WERI-Rb-1 (cell line): ENCODE measurements at regions not wholly inside any gene's neighbourhood (a gene's known extent, or its start where the extent isn't known, plus 50 kb on each side); places are given as distances from the start of the nearest gene placed in this dataset.

ENCODE experiments used
- DNase-seq: peaks from one replicate; pipeline ENCODE4 v3.0.0-alpha.2; 2020
- H3K27ac ChIP-seq: fragments of 250-450 bp; sonication (Bioruptor Pico); 2 replicates; pipeline ENCODE4 v1.5.1; 2020; ENCODE audit warnings: mild to moderate bottlenecking, moderate library complexity
- H3K27me3 ChIP-seq: fragments of 250-450 bp; sonication (Bioruptor Pico); 2 replicates; pipeline ENCODE4 v1.5.1; 2021; ENCODE audit warnings: mild to moderate bottlenecking, low read depth, moderate library complexity; ENCODE audit not compliant: insufficient read depth, severe bottlenecking
- H3K36me3 ChIP-seq: fragments of 250-450 bp; sonication (Bioruptor Pico); 2 replicates; pipeline ENCODE4 v1.5.1; 2020; ENCODE audit warnings: mild to moderate bottlenecking, moderate library complexity
- H3K4me3 ChIP-seq: 2 replicates; pipeline ENCODE4 v1.5.1; 2011; ENCODE audit warnings: low read depth, mild to moderate bottlenecking, control low read depth, low read length
- H3K9me3 ChIP-seq: fragments of 250-450 bp; sonication (Bioruptor Pico); 2 replicates; pipeline ENCODE4 v1.5.1; 2021; ENCODE audit warnings: mild to moderate bottlenecking, moderate library complexity; ENCODE audit not compliant: severe bottlenecking
- TF ChIP-seq, protein P1 (sequence below): IDR thresholded peaks from 2 replicates; pipeline ENCODE4 v1.5.1; 2011; ENCODE audit warnings: low read depth, mild to moderate bottlenecking, control low read depth, inconsistent platforms, low read length

DNA sequence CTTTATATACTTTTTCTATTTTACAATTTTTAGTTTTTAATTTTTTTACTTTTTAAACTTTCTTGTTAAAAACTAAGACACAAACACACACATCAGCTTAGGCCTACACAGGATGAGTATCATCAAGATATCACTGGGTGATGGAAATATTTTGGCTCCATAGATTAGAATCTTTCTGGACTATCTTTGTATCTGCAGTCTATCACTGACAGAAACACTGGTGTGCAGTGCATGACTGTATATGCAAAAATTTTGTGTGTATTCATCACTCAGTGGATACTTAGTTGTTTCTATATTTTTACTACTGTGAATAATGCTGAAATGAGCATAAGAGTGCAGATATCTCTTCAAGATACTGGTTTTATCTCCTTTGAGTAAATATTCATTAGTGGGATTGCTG, 68.0 kb upstream of the GPC6 start:
- no peak for DNase-seq
- Histone ChIP-seq H3K27ac (no peak overlapping the region), H3K4me3 (no peak overlapping the region), H3K9me3 (no peaks in the 10 kb centered on the region), H3K27me3 (no peaks in the 10 kb centered on the region), H3K36me3 (no peaks in the 10 kb centered on the region)
- TF ChIP-seq, protein P1, sequence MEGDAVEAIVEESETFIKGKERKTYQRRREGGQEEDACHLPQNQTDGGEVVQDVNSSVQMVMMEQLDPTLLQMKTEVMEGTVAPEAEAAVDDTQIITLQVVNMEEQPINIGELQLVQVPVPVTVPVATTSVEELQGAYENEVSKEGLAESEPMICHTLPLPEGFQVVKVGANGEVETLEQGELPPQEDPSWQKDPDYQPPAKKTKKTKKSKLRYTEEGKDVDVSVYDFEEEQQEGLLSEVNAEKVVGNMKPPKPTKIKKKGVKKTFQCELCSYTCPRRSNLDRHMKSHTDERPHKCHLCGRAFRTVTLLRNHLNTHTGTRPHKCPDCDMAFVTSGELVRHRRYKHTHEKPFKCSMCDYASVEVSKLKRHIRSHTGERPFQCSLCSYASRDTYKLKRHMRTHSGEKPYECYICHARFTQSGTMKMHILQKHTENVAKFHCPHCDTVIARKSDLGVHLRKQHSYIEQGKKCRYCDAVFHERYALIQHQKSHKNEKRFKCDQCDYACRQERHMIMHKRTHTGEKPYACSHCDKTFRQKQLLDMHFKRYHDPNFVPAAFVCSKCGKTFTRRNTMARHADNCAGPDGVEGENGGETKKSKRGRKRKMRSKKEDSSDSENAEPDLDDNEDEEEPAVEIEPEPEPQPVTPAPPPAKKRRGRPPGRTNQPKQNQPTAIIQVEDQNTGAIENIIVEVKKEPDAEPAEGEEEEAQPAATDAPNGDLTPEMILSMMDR, result no peak

DNA sequence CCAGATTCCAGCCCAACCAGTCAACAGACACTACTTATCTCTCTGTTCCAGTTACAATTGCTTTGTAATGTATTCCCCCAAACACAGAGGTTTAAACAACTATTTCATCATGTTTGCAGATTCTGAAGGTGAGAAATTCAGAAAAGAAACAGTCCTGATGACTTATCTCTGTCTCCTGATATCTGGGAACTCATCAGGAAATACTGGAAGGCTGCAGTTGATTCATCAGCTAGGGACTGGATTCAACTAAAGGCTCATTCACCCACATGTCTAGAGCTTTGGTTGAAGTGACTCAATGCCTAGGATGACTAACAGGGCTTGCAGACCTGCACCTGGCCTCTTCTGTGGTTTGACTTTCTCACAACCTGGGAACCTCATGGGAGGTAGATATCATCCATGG, 56.6 kb upstream of the GPC6 start:
- Histone ChIP-seq H3K4me3 (no peak overlapping the region), H3K9me3 (no peaks in the 10 kb centered on the region), H3K27me3 (no peaks in the 10 kb centered on the region), H3K27ac (no peak overlapping the region), H3K36me3 (no peaks in the 10 kb centered on the region)
- TF ChIP-seq, protein P1, result no peak
- no peak for DNase-seq

DNA sequence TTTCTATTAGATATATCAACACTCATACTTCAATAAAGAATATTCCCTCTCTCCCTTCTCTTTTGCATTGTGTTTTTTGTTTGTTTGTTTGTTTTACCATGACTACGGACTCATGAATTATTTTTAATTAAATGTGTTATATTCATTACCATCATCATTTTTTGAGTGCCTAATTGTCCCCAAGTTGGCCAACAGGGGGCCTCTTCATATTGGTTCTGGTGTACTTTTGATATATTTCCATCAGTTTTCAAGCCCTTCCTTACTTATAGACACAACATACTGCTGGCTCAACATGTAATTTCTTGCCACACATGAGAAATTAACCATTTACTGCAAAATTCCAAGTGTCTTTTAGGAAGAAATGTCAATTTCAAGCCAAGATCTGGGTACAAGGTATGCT, 54.5 kb upstream of the GPC6 start:
- DNase-seq, result peak; percentile 38
- H3K36me3 ChIP-seq, result no peaks in the 10 kb centered on the region

DNA sequence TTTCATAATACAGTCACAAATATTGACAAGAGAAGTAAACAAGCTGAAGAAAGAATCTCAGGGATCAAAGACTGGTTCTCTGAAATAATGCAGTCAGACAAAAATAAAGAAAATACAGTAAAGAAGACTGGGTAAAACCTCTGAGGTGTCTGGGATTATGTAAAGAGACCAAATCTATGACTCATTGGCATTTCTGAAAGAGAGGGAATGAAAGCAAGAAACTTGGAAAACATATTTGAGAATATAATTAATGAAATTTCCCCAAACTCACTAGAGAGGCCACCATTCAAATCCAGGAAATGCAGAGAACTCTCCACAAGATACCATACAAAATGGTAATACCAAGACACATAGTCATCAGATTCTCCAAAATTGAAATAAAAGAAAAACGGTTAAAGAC, 53.0 kb upstream of the GPC6 start:
- Histone ChIP-seq H3K4me3 (no peak overlapping the region), H3K27ac (no peak overlapping the region), H3K27me3 (no peaks in the 10 kb centered on the region), H3K9me3 (no peaks in the 10 kb centered on the region), H3K36me3 (no peaks in the 10 kb centered on the region)
- TF ChIP-seq, protein P1, result no peak
- no peak for DNase-seq

More for the DNA sequence above, 54.5 kb upstream of the GPC6 start:
- no peaks in the 10 kb centered on the region for H3K9me3 ChIP-seq
- no peak overlapping the region for H3K27ac ChIP-seq
- no peaks in the 10 kb centered on the region for H3K27me3 ChIP-seq
- no peak overlapping the region for H3K4me3 ChIP-seq
- TF ChIP-seq, protein P1, result peak; percentile 42; the same call in 1 of the 2 replicates

DNA sequence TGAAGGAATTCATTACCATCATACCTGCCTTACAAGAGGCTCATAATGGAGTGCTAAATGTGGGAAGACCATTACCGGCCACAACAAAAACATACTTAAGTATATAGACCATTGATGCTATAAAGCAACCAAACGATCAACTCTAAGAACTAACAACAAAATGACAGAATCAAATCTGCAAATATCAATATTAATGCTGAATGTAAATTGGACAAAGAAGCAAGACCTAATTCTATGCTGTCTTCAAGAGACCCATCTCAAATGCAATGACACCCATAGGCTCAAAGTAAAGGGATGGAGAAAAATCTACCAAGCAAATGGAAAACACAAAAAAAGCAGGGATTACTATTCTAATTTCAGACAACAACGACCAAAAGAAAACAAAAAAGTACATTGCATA, 52.3 kb upstream of the GPC6 start:
- Histone ChIP-seq H3K27ac (no peak overlapping the region), H3K27me3 (no peaks in the 10 kb centered on the region), H3K4me3 (no peak overlapping the region), H3K36me3 (no peaks in the 10 kb centered on the region), H3K9me3 (no peaks in the 10 kb centered on the region)
- DNase-seq, result no peak
- TF ChIP-seq, protein P1, result no peak
